Endothelial cell of umbilical vein (primary cell): ENCODE measurements at regions not wholly inside any gene's neighbourhood (a gene's known extent, or its start where the extent isn't known, plus 50 kb on each side); places are given as distances from the start of the nearest gene placed in this dataset.

Experiments
- BruUV-seq: library from RNA; stranded (reverse); fragments of 400-500 nt; replicated peaks from 2 replicates; lab custom pipeline; 2021; lab: Mats Ljungman, UMichigan
- CTCF ChIA-PET: fragments of 300-600, 350-600 bp; sonication (Branson Sonifier 250); formaldehyde crosslinking; loops from one replicate; lab custom pipeline; 2021; ENCODE audit warnings: antibody characterized with exemption, inconsistent platforms; lab: Charles Lee
- POLR2A ChIA-PET: fragments of 300-600, 350-600 bp; sonication (Branson Sonifier 250); formaldehyde crosslinking; loops from one replicate; lab custom pipeline; 2021; ENCODE audit warnings: antibody characterized with exemption, inconsistent platforms; lab: Charles Lee
- DNase-seq: peaks from one replicate; pipeline ENCODE4 v3.0.0-alpha.2; 2011; ENCODE audit warnings: low read depth, low spot score
- FAIRE-seq: peaks from 2 replicates; lab custom pipeline; 2011; peaks lifted over from hg19 to GRCh38; lab: Jason Lieb, UNC
- H2AFZ ChIP-seq: 2 replicates; pipeline ENCODE4 v1.6.0; 2012; ENCODE audit warnings: low read depth, low read length, control low read depth, inconsistent platforms
- H3K27ac ChIP-seq: 2 replicates; pipeline ENCODE4 v1.5.1; 2011; ENCODE audit warnings: low read depth, mild to moderate bottlenecking, control low read depth, low read length, moderate library complexity; ENCODE audit not compliant: insufficient read depth
- H3K27me3 ChIP-seq, 2 experiments: 2 replicates each; pipeline versions ENCODE4 v1.6.0 to v1.6.1; 2011; ENCODE audit warnings: low read length in 2 of 2, mixed read lengths in 1 of 2; ENCODE audit not compliant: control insufficient read depth in 2 of 2, insufficient read depth in 2 of 2
- H3K36me3 ChIP-seq, 2 experiments: 2 replicates in 1 of 2; 3 replicates in 1 of 2; pipeline ENCODE4 v1.5.1; 2011; ENCODE audit warnings: low read length in 2 of 2, mild to moderate bottlenecking in 1 of 2, moderate library complexity in 1 of 2; ENCODE audit not compliant: control insufficient read depth in 2 of 2, insufficient read depth in 2 of 2; ENCODE audit errors: extremely low read depth in 1 of 2
- H3K4me1 ChIP-seq: 3 replicates; pipeline ENCODE4 v1.5.1; 2011; ENCODE audit warnings: mild to moderate bottlenecking, low read length; ENCODE audit not compliant: control insufficient read depth, insufficient read depth; ENCODE audit errors: extremely low read depth
- H3K4me2 ChIP-seq: 2 replicates; pipeline ENCODE4 v1.6.1; 2011; ENCODE audit warnings: low read length, control low read depth, mixed read lengths; ENCODE audit not compliant: insufficient read depth
- H3K4me3 ChIP-seq, 3 experiments: fragments of 200-600 bp in 1 of 3; sonication (generic), shearing (Covaris generic) in 1 of 3; replicated peaks in 1 of 3; 2 replicates each; pipeline ENCODE4 v1.5.1; 2011 to 2016; ENCODE audit warnings: control low read depth in 3 of 3, low read length in 3 of 3, mild to moderate bottlenecking in 2 of 3, inconsistent platforms in 1 of 3, low read depth in 1 of 3, moderate library complexity in 1 of 3; ENCODE audit not compliant: insufficient read depth in 1 of 3
- H3K79me2 ChIP-seq: 2 replicates; pipeline ENCODE4 v1.6.0; 2012; ENCODE audit warnings: low read length, inconsistent platforms; ENCODE audit not compliant: control insufficient read depth, insufficient read depth
- H3K9ac ChIP-seq: replicated peaks from 2 replicates; pipeline ENCODE3; 2011; ENCODE audit warnings: low read length, control low read depth; ENCODE audit not compliant: insufficient read depth; ENCODE audit errors: extremely low read depth
- H3K9me1 ChIP-seq: replicated peaks from 3 replicates; pipeline ENCODE4 v1.6.0; 2011; ENCODE audit warnings: mild to moderate bottlenecking, low read length; ENCODE audit not compliant: control insufficient read depth, insufficient read depth; ENCODE audit errors: extremely low read depth
- H3K9me3 ChIP-seq: replicated peaks from 2 replicates; pipeline ENCODE4 v1.5.1; 2012; ENCODE audit warnings: low read length, inconsistent platforms; ENCODE audit not compliant: control insufficient read depth, insufficient read depth
- H4K20me1 ChIP-seq: replicated peaks from 2 replicates; pipeline ENCODE3; 2011; ENCODE audit warnings: mild to moderate bottlenecking, low read length; ENCODE audit not compliant: control insufficient read depth, insufficient read depth; ENCODE audit errors: extremely low read depth
- EZH2 ChIP-seq: IDR thresholded peaks from 2 replicates; pipeline ENCODE4 v1.6.1; 2012; ENCODE audit warnings: borderline replicate concordance, low read depth, mild to moderate bottlenecking, moderate library complexity, low read length, inconsistent platforms; ENCODE audit not compliant: severe bottlenecking
- FOS ChIP-seq: IDR thresholded peaks from 2 replicates; pipeline ENCODE4 v1.6.1; 2011; ENCODE audit warnings: mild to moderate bottlenecking, low read length, moderate library complexity, borderline replicate concordance; ENCODE audit not compliant: insufficient read depth
- GATA2 ChIP-seq: IDR thresholded peaks from 2 replicates; pipeline ENCODE4 v1.7.0; 2011; ENCODE audit warnings: low read depth, mild to moderate bottlenecking, moderate library complexity, mixed read lengths, low read length; ENCODE audit not compliant: insufficient read length, insufficient read depth
- JUN ChIP-seq: IDR thresholded peaks from 2 replicates; pipeline ENCODE4 v1.6.1; 2011; ENCODE audit warnings: borderline replicate concordance, low read depth; ENCODE audit not compliant: insufficient read length, insufficient read depth
- MYC ChIP-seq: IDR thresholded peaks from one replicate; pipeline ENCODE4 v1.6.1; 2011; ENCODE audit warnings: mild to moderate bottlenecking, low read depth, low read length
- POLR2A ChIP-seq: IDR thresholded peaks from 2 replicates; pipeline ENCODE4 v1.6.1; 2012; ENCODE audit warnings: low read depth, mild to moderate bottlenecking, control low read depth, low read length
- POLR2AphosphoS5 ChIP-seq: IDR thresholded peaks from 2 replicates; pipeline ENCODE4 v1.6.1; 2012; ENCODE audit warnings: low read depth, mild to moderate bottlenecking, control low read depth, low read length, moderate library complexity; ENCODE audit not compliant: insufficient read depth
- dilution Hi-C: fragments of 300-500 bp; cut with MboI; formaldehyde crosslinking; loops from one replicate; pipeline ENCODE4 v1.15.0; 2019; ENCODE audit warnings: low sequenced_read_pairs; ENCODE audit not compliant: extremely low pct_ligation_motif_present
- intact Hi-C: fragments of 100-400 bp; cut with micrococcal nuclease; formaldehyde crosslinking; loops from one replicate; pipeline ENCODE4 v1.10.0; 2022
- TF ChIP-seq, protein P1 (sequence below), 2 donors: IDR thresholded peaks; 1 replicate in 1 of 2; 2 replicates in 1 of 2; pipeline ENCODE4 v1.5.1; 2011; ENCODE audit warnings: low read length in 2 of 2, mild to moderate bottlenecking in 2 of 2, moderate library complexity in 2 of 2, control low read depth in 1 of 2, inconsistent platforms in 1 of 2, low read depth in 1 of 2; ENCODE audit not compliant: insufficient read depth in 1 of 2; ENCODE audit errors: extremely low read depth in 1 of 2
- TF ChIP-seq, protein P2 (sequence below): IDR thresholded peaks from 2 replicates; pipeline ENCODE4 v1.6.1; 2011; ENCODE audit not compliant: insufficient read depth, insufficient read length

GRCh38 chr6:92485487-92485886 is 933.9 kb downstream of the EPHA7 start:
- Histone ChIP-seq H3K9me1 (no peaks in the 10 kb centered on the region), H3K4me3 (no peak overlapping the region), H3K27ac (no peak overlapping the region), H3K4me1 (no peaks in the 10 kb centered on the region), H3K9ac (no peak overlapping the region), H3K27me3 (no peaks in the 10 kb centered on the region), H3K79me2 (no peaks in the 10 kb centered on the region), H2AFZ (no peak overlapping the region), H4K20me1 (no peaks in the 10 kb centered on the region), H3K4me2 (no peak overlapping the region), H3K9me3 (no peaks in the 10 kb centered on the region), H3K36me3 (no peaks in the 10 kb centered on the region)
- ChIA-PET CTCF (no interaction called here), POLR2A (no interaction called here)
- intact Hi-C loops = no loop called here
- FAIRE-seq (no peak), DNase-seq (no peak)
- TF ChIP-seq POLR2AphosphoS5 = no peak
- TF ChIP-seq JUN = no peak
- no peak for TF ChIP-seq EZH2
- no TSS peak for BruUV-seq
- dilution Hi-C loops = no loop called here

DNA sequence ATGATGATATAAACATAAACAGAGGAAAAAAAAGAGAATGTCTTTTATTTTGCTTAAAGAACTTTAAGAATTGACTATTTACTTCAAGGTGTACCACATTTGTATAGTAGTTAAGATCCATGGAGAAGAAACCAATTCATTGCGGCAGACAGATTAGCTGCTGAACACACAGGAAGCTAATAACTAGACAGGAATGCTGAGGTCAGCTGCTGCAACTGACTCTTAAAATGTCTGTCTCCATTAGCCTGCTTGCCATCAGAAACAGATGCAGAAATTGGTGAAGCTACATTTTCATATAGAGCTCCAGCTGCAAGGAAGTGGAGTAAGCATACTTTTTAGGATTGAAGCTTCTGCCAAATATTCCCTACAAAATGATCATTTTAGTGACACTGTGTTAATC is 939.5 kb downstream of the EPHA7 start:
- Histone ChIP-seq H3K79me2 (no peaks in the 10 kb centered on the region), H3K4me3 (no peak overlapping the region), H4K20me1 (no peaks in the 10 kb centered on the region), H3K9ac (no peak overlapping the region), H3K27me3 (no peaks in the 10 kb centered on the region), H3K4me2 (peak overlapping the region; percentile 21), H2AFZ (peak overlapping the region; percentile 76), H3K9me1 (no peaks in the 10 kb centered on the region), H3K36me3 (no peaks in the 10 kb centered on the region), H3K27ac (no peak overlapping the region), H3K9me3 (no peaks in the 10 kb centered on the region), H3K4me1 (peaks cover 4% of the 10 kb centered on the region)
- no TSS peak for BruUV-seq
- no peak for TF ChIP-seq MYC
- TF ChIP-seq, protein P1, sequence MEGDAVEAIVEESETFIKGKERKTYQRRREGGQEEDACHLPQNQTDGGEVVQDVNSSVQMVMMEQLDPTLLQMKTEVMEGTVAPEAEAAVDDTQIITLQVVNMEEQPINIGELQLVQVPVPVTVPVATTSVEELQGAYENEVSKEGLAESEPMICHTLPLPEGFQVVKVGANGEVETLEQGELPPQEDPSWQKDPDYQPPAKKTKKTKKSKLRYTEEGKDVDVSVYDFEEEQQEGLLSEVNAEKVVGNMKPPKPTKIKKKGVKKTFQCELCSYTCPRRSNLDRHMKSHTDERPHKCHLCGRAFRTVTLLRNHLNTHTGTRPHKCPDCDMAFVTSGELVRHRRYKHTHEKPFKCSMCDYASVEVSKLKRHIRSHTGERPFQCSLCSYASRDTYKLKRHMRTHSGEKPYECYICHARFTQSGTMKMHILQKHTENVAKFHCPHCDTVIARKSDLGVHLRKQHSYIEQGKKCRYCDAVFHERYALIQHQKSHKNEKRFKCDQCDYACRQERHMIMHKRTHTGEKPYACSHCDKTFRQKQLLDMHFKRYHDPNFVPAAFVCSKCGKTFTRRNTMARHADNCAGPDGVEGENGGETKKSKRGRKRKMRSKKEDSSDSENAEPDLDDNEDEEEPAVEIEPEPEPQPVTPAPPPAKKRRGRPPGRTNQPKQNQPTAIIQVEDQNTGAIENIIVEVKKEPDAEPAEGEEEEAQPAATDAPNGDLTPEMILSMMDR (IDR thresholded peaks at IDR 0.05; ENCODE audit: extremely low read depth in 1 of 2, insufficient read depth in 1 of 2, low read depth in 1 of 2, low read length in 2 of 2) = no peak
- TF ChIP-seq POLR2AphosphoS5 = no peak
- no peak for TF ChIP-seq JUN
- TF ChIP-seq GATA2 = no peak
- no peak for TF ChIP-seq FOS
- no peak for TF ChIP-seq EZH2
- TF ChIP-seq, protein P2, sequence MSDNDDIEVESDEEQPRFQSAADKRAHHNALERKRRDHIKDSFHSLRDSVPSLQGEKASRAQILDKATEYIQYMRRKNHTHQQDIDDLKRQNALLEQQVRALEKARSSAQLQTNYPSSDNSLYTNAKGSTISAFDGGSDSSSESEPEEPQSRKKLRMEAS = no peak
- no peak for TF ChIP-seq POLR2A
- ChIA-PET POLR2A (no interaction called here), CTCF (interaction anchor here (1.0 kb wide), 1 partner anchor 10 kb away, joined by 3 read pairs; no protein-coding TSS in a partner anchor)
- dilution Hi-C loops = no loop called here
- intact Hi-C loops = loop anchor here (2.0 kb wide), 1 partner anchor 67 kb away; no protein-coding TSS in a partner anchor
- peak; percentile 73 for FAIRE-seq
- DNase-seq = peak; percentile 61
